ENCODE measurements at regions not wholly inside any gene's neighbourhood (a gene's known extent, or its start where the extent isn't known, plus 50 kb on each side); places are given as distances from the start of the nearest gene placed in this dataset.

DNA sequence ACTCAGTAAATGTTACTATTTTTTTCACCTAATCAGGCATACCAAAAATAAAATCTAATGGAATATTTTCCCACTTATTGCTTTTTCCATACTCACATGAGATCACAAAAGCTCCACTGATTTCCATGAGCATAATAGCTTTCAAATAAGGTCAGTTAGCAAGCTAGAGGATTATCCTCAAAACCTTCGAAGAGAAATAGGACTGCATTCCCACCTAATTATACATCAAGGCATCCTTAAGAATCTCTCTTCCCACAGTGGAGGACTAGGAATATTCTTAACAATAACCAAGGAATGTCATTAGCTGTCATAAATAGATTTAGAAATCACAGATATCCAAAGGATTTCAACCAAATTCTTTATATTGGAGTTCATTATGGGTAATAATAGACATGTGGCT lies 127.9 kb upstream of the STT3B start:
- DNase-seq = no peak

DNA sequence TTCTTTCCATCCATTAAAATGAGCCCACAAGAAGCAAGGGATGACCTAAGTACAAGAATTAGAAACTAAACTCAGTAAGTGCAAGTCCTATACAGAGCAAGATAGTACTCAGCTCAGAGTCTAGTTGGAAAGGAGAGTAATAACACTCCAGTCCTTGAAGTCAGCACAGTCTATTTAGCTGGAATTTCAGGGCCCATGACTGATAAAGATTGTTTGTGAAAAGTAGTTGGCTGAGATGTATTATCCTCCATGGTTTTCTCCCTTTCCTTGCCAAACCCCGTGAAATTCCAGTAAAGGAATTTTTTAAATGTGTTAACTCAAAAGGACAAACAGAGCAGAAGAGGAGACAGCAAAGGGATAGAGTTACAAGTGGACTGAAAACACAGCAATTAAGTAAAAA lies 127.2 kb upstream of the STT3B start:
- DNase-seq = no peak

DNA sequence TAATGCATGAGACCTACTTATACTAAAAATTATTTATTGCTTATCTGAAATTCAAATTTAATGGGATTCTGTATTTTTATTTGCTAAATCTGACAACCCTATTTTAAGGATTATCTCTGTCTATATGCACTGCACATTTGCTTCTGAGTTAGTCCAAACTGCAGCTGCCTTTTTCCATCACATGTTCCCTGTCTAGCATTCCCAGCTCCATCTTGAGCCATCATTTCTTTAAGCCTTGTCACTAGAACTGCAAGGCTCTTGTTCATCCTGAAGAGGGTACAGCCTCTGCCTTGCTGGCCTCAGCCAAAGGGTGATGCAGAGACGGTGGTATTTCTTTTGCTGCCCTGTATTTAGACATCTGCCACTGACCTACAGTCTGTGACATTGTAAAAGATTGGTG lies 125.8 kb upstream of the STT3B start:
- no peak for DNase-seq

DNA sequence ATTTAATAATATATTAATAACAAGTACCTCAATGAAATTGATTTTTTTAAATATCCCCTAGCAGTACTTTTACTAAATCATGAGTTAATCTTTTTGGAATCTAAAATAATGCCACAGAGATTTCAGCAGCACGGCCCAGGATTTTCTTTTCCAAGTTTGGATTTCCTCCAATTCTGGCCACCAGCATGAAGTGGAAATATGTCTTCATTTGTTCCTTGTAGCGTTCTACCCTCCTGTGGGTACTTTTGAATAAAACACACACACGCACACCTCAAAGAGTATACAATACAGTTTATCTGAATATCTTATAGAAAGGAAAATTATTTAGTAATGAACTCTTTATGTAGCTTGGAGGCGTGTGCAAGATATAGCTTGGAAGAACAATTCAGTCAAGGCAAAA lies 125.1 kb upstream of the STT3B start:
- no peak for DNase-seq

DNA sequence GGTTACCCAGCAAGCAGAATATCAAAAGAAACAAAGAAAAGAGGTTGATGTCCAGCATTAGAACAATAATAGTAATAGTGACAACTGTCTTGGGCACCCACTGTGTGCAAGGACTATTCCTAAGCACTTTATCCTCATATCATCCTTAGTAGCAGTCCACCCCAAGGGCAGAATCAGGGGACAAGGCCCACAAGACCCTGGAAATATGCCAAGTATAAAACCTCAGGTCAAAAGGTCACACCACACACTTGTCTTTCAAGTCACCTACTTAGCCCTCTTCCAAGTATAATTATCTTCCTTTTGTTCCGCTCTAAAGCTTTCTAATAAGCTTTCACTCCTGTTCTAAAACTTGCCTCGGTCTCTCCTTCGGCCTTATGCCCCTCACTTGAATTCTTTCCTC lies 124.0 kb upstream of the STT3B start:
- DNase-seq = no peak

DNA sequence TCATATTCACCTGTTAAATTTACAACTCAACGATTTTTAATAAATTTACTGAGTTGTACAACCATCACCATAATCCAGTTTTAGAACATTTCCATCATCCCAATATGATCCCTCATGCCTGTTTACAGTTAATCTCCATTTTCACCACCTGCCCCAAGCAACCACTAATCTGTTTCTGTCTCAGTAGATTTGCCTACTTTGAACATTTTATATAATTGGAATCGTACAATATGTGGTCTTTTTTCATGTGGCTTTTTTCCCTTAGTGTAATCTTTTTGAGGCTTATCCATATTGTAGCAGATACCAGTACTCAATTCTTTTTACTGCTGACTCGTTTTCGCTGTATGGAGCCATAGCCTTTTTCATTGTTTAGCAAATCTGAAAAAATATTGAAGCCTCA lies 123.3 kb upstream of the STT3B start:
- no peak for DNase-seq

DNA sequence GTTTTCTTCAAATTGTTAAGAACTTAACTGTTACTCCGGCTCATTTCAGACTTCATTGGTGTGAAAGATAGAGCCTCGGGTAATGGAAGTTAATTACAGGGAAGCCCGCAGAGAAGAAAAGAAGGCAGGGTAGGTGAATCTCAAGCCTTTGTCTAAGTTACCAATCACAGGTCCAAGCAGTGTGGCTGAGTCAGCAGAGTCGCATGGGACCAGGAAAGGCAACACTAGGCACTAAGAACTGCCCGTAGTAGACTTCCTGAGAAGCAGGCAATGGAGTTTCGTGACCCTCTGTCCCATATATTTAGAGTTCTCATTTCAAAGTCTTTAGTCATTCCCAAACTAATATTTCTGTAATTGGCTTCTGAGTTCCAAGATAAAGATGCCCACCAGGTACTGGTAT lies 122.9 kb upstream of the STT3B start:
- no peak for DNase-seq

DNA sequence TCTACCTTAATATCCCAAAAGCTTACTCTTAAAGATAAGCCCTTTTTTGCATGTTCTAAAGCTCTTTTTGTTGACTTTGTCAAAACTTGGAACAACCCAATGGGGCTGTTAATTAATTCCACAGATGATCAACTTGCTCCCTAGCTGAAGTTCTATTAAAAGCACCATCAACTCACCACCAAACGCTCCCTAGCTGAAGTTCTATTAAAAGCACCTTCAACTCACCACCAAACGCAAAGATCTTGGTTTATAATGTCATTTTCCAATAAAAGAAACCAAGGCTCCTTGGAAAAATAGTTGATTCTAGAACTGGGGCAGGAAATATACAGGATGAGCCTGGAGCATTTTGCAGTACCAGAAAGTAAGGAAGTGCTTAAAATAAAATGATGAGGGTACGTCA lies 122.3 kb upstream of the STT3B start:
- no peak for DNase-seq

DNA sequence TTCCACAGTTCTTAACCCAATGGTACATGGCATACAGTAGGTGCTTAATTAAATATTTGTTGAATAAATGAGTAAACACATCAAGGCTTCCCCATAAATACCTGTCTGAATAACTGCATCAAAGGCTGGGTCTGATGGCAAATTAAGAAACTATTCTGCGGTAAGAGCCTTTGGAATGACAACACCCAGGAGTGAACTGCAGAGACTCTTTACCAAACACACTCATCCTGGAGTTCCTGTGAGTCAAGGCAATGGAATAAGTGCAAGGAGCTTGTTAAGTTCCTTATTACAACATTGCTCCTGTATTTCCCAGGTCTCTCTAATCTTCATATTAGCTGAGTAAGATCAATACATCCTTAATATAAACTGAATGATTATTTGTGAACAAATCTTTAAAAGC lies 119.9 kb upstream of the STT3B start:
- no peak for DNase-seq

DNA sequence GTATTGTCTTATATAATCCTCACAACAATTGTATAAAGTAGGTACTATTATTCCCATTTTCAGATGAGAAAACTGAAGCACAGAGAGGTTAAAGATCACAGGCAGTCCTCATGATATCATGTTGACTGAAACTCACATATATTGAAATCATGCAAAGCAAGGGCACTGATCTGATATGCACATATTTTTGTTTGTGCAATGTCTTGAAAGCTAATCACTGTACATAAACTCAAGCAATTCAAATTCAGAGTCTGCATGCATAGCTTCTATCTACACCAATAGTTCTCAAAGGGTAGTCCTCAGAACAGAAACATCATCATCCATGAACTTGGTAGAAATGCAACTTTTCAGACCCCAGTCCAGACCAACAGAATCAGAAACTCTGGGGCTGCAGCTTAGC lies 119.2 kb upstream of the STT3B start:
- DNase-seq = no peak

DNA sequence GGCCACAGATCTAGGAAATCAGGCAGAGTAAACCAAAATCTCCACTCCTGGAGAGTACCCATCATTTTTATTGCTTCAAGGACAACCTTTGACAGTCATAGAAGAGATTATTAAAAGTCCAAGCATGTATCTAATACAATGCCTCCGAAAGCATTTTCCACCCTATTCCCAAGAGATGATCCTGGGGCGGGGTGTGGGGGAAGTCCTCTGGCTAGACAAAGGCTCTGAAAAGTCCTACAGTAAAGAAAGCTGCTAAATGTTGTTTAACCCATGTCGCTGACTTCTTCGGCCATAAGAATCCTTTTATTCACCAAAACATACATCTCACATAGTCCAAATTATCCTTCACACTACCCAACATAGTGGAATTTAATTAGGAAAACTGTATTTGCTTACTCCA lies 115.7 kb upstream of the STT3B start:
- no peak for DNase-seq

DNA sequence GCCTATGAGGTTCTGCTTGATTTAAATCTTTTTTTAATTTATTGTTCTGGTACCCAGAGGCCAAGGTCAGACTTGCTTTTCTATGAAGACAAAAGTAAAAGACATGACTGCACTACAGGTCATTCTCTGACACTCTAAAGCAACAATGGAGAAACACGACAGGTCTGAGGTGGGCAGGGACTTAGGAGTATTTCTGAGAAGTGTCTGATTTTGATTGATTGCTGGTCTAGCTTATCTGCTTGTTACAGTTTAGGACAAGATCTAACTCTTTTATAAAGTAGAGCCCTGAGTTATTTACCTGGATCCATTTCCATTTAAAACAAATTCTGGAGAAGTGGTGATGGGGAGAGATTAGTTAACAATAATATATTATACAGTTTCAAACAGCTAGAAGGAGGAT lies 115.2 kb upstream of the STT3B start:
- no peak for DNase-seq

DNA sequence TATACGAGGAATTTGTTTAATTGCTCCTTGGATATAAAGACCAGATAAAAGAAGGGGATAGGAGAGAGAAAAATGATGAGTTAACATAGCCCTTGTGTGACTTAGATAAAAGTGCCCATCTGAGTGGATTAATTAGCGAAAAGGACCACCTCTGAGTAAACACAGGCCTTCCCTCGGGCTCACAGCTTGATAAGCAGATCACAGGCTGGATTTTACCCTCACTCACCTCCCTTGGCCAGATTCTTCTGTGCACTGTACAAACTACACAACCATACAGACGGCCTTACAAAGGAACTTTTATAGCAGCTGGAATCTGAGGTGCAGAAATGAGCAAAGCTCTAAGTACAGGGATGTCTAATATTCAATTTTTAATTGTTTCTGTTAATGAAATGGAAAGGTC lies 112.4 kb upstream of the STT3B start:
- DNase-seq = no peak

DNA sequence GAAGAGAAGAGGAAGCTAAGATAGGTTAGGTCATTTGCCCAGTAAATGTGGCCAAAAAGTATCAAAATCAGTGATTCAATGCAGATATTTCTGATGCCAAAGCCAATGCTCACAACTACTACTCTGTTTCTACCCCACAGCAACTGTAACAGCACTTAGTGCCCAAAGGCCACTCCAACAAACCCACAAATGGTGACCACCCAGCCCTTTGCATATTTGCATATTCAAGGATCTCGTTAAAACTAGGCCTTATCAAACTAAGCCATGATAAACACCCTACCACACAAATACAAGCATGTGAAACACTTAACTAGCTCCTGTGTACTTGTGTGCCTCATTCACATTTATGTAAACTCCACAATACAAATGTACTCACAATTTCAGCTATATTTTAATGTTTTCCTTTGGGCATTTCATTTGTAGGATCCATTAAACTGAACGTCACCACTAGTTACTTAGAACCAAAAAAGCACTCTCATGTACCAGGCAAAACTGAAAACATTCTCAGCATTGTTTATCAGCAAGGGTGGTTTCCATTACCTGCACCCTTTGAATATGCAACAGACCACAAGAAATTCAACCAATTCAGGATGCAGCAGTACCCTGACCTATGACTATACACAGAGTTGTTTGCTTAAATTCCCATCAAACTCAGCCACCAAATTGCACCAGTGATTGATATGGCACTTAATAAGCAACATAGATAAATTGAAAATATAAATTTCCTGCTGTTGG lies 111.2 kb upstream of the STT3B start:
- DNase-seq = no peak

DNA sequence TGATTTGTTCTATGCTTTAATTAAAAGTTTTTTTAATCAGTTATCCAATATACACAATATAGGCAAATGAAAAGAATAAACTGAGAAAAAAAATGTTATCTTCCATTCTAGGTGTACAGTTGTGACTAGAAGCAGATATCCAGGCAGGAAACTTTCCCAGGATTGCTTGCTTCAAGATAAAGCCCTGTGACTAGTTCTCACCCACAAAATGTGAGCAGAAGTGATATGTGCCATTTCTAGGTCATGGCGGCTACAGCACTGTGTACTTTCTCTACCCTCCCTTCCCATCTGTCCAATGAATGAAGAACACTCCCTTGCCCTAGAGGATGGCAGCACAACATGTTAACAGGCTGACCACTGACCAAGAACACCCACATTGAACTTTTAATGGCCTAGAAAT lies 110.5 kb upstream of the STT3B start:
- DNase-seq = no peak

DNA sequence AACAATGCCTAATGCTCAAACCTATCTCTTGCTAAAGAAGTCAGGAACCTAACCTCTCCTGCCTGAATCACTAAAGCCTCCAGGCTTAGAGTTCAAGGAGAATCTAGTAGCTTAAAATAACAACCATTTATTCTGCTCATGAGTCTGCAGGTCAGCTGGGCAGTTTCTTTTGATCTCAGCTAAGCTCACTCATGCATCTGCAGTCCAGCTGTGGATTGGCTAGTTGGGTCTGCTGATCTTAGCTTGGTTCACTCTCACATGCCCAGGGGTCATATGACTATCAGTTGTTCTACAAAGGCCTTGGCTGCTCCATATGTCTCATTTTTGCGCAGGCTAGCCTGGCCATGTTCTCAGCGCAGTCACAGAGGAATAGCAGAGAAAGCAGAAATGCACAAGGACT lies 109.2 kb upstream of the STT3B start:
- DNase-seq = no peak

DNA sequence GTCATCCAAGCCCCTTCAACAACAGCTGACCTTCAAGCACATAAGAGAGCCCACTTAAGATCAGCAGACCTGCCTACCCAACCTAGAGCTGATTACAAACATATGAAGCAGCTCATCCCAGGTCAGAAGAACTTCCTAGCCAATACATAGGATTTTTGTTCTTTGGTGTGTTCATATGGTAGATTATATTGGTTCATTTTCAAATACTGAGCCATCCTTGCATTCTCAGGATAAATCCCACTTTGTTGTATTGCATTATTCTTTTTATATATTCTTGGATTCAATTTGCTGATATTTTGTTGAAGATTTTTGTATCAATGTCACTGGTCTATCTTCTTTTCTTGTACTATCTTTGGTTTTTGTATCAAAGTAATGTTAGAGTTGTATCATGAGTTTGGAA lies 107.3 kb upstream of the STT3B start:
- no peak for DNase-seq

DNA sequence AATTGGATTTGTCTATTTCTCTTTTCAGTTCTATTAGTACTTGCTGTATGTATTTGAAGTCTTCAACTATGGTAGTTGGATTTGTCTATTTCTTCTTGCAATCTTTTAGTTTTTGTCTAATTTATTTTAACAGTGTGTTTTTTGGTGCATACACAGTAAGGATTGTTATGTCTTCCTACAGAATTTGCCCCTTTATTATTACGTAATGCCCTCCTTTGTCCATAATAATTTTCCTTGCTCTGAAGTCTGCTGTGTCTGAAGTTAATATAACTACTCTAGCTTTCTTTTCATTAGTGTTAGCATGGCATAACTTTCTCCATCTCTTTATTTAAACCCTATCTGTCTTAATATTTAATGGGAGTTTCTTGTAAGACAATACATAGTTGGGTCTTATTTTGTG lies 105.1 kb upstream of the STT3B start:
- no peak for DNase-seq

DNA sequence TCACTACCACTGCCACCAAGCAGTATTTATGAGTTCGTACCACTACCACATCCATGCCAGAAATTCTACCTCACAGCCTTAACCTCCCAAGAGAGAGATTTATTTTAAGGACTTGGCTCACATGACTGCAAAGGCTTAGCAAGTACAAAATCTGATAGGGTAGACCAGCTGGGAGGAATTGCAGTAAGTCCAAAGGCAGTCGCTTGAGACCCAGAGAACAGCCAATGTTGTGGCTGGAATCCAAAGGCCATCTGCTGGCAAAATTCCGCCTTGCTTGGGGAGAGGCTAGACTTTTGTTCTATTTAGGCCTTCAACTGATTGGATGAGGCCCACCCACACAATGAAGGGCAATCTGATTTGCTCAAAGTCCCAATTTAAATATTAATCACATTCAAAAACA lies 101.4 kb upstream of the STT3B start:
- no peak for DNase-seq

DNA sequence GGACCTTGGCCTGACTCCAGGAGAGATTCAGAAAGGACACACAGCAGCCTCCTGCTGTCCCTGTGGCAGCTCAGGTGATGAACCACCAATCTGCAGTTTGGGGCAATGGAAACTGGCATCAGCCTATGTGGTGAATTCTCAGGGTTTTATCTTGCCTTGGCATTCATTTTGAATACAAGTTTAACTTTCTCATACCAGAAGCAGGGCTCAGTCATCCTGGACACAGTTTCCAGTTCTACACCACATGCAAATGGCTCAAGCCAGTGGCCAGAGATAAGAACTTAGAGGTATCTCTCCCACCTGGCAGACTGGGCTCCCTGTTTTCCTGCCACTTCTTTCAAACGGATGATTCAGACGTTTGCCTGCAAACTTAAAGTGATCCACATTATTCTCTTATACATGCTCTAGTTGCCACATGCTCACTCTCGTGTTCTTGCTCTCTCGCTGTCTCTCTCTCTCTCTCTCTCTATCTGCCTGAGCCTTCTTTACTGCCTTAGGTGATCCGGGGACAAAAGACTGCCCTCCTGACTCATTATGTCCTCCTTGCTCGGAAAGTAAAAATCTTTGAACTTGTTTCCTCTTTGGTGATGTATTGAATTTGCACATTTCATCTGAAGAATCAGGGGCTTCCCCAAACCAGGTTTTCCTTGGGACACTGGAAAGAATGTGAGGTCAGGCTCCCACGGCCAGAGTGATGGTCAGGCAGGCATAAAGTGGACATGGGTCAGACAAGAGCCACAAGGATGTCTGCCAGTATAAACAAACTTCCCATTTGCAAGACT lies 99.6 kb upstream of the STT3B start:
- DNase-seq = no peak

DNA sequence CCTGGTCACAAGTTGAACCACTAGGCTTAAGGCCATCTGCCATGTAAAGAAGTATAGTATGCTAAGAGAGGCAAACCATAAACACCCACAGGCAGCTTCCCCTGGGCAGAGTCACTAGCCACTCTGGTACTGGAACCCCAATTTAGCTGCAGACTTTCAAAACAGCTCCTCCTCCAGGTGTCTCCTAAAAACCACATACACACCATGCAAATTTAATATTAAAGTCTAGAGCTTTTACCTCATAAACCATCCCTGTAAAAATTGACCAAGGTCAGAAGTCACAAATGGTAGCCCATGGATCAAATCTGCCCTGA lies 99.1 kb upstream of the STT3B start:
- no peak for DNase-seq

DNA sequence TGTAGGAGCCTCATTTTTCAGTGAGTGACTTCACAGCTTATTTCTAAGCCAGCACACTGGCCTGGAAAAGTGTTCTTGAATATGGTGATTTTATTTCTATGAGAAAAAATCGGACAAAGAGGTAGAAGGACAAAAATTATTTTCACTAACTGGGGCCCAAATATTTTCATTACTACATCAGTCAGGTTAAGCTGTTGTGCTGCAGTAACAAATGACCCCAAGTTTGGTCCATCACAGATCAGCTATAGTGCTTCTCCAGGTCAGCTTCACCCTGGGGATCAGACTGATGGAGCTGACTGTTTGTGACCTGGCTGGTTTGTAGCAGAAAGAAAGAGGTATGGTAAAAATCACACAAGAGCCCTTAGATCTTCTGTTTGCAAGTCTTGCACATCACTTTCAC lies 97.9 kb upstream of the STT3B start:
- no peak for DNase-seq

DNA sequence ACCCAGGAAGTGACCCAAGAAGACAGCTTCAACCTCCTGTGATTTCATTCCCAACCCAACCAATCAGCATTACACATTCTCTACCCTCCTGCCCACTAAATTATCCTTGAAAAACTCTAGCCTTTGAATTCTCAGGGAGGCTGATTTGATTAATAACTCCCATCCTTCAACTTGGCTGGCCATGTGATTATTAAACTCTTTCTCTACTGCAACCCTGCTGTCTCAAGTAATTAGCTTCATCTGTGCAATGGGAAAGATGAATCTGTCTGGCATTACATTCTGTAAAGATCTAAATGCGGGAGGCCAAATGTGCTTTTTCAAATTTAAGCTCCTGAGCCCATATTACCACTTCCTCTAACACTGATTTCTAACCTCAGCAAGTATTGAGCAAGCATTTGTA lies 95.9 kb upstream of the STT3B start:
- no peak for DNase-seq

DNA sequence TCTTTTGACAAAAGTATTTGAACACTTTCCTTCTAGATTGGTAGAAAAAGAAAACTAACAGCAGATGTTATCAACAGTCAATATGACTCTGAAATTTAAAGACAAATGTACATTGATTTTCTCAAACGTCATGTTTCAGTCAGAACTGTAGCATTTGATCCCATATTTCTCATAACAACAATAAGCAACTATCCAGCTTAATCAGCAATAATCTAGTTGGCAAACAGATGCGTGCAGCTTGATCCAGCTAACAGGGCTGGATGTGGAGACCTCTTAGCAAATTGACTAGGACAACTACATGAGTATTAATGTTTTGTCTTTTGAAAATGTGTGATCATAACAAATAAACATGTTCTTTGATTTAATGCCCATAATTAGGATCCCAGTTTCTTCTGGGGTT lies 94.0 kb upstream of the STT3B start:
- no peak for DNase-seq
